ENCODE measurements at regions not wholly inside any gene's neighbourhood (a gene's known extent, or its start where the extent isn't known, plus 50 kb on each side); places are given as distances from the start of the nearest gene placed in this dataset.
A peak's percentile ranks its signal among the peaks of the same experiment; 100 is the strongest.

DNA sequence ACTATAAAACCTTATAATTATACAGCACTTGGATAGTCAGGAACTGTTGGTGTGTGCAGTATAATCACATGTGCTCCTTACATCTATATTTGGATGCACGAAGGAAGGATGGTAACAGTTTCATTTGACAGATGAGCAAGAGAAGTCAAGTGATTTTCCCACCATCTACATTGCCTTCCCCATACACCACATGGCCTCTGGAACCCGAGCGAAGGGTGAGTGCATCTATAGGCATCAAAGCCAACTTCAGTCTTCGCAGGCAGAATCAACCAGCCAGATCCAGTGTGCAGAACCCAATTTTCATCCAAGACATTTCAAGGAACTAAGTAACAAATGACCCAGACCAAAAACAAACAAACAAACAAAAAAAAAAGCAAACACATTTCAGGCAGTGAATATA is 85.1 kb upstream of the BLID start:
- peak overlapping the region; percentile 45 for H3K4me2 ChIP-seq (ENCODE audit: control insufficient read depth, extremely low read depth, insufficient read depth, low read depth, low read length)
- H3K4me1 ChIP-seq (ENCODE audit: control insufficient read depth, extremely low read depth, insufficient read depth, low read length): peaks cover 42% of the 10 kb centered on the region
- peak overlapping the region; percentile 50 for H3K27ac ChIP-seq (ENCODE audit: control insufficient read depth, insufficient read depth, low read length)
- H3K27me3 ChIP-seq (ENCODE audit: control insufficient read depth, extremely low read depth, insufficient read depth, low read length): no peaks in the 10 kb centered on the region
- no peaks in the 10 kb centered on the region for H3K9me1 ChIP-seq (ENCODE audit: control insufficient read depth, extremely low read depth, insufficient read depth, low read length)
- H3K79me2 ChIP-seq (ENCODE audit: control insufficient read depth, insufficient read depth, low read length): peaks cover 21% of the 10 kb centered on the region
- H3K9ac ChIP-seq (ENCODE audit: control insufficient read depth, extremely low read depth, insufficient read depth, low read length): no peak overlapping the region
- no peaks in the 10 kb centered on the region for H3K9me3 ChIP-seq (ENCODE audit: control insufficient read depth, low read depth, low read length)
- no peaks in the 10 kb centered on the region for H3K36me3 ChIP-seq (ENCODE audit: control insufficient read depth in 2 of 2, extremely low read depth in 1 of 2, insufficient read depth in 2 of 2, low read length in 2 of 2)
- TF ChIP-seq, protein P1, sequence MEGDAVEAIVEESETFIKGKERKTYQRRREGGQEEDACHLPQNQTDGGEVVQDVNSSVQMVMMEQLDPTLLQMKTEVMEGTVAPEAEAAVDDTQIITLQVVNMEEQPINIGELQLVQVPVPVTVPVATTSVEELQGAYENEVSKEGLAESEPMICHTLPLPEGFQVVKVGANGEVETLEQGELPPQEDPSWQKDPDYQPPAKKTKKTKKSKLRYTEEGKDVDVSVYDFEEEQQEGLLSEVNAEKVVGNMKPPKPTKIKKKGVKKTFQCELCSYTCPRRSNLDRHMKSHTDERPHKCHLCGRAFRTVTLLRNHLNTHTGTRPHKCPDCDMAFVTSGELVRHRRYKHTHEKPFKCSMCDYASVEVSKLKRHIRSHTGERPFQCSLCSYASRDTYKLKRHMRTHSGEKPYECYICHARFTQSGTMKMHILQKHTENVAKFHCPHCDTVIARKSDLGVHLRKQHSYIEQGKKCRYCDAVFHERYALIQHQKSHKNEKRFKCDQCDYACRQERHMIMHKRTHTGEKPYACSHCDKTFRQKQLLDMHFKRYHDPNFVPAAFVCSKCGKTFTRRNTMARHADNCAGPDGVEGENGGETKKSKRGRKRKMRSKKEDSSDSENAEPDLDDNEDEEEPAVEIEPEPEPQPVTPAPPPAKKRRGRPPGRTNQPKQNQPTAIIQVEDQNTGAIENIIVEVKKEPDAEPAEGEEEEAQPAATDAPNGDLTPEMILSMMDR (optimal IDR thresholded peaks at IDR 0.05 in 1 of 3, IDR thresholded peaks at IDR 0.05 in 1 of 3, conservative IDR thresholded peaks at IDR 0.05 in 1 of 3; ENCODE audit: extremely low read depth in 1 of 3, insufficient read depth in 2 of 3, low read length in 3 of 3): no peak
- no peak for TF ChIP-seq EZH2 (IDR thresholded peaks at IDR 0.05; ENCODE audit: low read length)
- peak overlapping the region in 2 of 3 experiments; percentile 1 to 65 for H3K4me3 ChIP-seq (ENCODE audit: control insufficient read depth in 2 of 3, extremely low read depth in 1 of 3, insufficient read depth in 2 of 3, low read depth in 1 of 3, low read length in 3 of 3)
- no peak for DNase-seq (ENCODE audit: low read depth, low spot score)
- FAIRE-seq: peak; percentile 75
- H2AFZ ChIP-seq (ENCODE audit: control insufficient read depth, low read length): no peak overlapping the region
- dilution Hi-C loops (cut with MboI; ENCODE audit: extremely low pct_ligation_motif_present, low sequenced_read_pairs): no loop called here
- H4K20me1 ChIP-seq (ENCODE audit: control insufficient read depth, extremely low read depth, insufficient read depth, low read length): no peaks in the 10 kb centered on the region

DNA sequence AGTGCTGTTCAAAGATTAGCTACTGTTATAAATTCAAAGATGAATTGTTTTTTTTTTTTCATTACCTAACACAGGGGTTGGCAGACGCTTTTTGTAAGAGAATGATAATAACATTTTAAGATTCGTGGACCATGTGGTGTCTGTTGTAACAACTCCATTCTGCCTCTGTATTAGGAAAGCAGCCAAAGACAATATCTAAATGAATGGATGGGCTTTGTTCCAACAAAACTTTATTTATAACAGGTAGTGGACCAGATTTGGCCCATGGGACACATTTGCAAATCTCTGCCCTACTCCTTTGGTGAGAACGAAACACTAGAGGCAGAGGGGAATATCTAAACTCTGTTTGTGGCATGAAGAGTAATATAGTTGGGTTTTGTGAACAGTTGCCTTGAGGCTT is 83.6 kb upstream of the BLID start:
- FAIRE-seq: no peak

More for the DNA sequence above, 83.6 kb upstream of the BLID start:
- Histone ChIP-seq H3K79me2 (ENCODE audit: control insufficient read depth, insufficient read depth, low read length) (peaks cover 28% of the 10 kb centered on the region), H3K27me3 (ENCODE audit: control insufficient read depth, extremely low read depth, insufficient read depth, low read length) (no peaks in the 10 kb centered on the region), H3K4me1 (ENCODE audit: control insufficient read depth, extremely low read depth, insufficient read depth, low read length) (peaks cover 48% of the 10 kb centered on the region), H4K20me1 (ENCODE audit: control insufficient read depth, extremely low read depth, insufficient read depth, low read length) (no peaks in the 10 kb centered on the region), H3K36me3 (ENCODE audit: control insufficient read depth in 2 of 2, extremely low read depth in 1 of 2, insufficient read depth in 2 of 2, low read length in 2 of 2) (no peaks in the 10 kb centered on the region), H3K9me1 (ENCODE audit: control insufficient read depth, extremely low read depth, insufficient read depth, low read length) (no peaks in the 10 kb centered on the region), H2AFZ (ENCODE audit: control insufficient read depth, low read length) (no peak overlapping the region), H3K27ac (ENCODE audit: control insufficient read depth, insufficient read depth, low read length) (no peak overlapping the region), H3K9ac (ENCODE audit: control insufficient read depth, extremely low read depth, insufficient read depth, low read length) (no peak overlapping the region), H3K9me3 (ENCODE audit: control insufficient read depth, low read depth, low read length) (no peaks in the 10 kb centered on the region), H3K4me2 (ENCODE audit: control insufficient read depth, extremely low read depth, insufficient read depth, low read depth, low read length) (no peak overlapping the region), H3K4me3 (ENCODE audit: control insufficient read depth in 2 of 3, extremely low read depth in 1 of 3, insufficient read depth in 2 of 3, low read depth in 1 of 3, low read length in 3 of 3) (no peak overlapping the region)
- DNase-seq (ENCODE audit: low read depth, low spot score): no peak
- TF ChIP-seq, protein P1 (optimal IDR thresholded peaks at IDR 0.05 in 1 of 3, IDR thresholded peaks at IDR 0.05 in 1 of 3, conservative IDR thresholded peaks at IDR 0.05 in 1 of 3; ENCODE audit: extremely low read depth in 1 of 3, insufficient read depth in 2 of 3, low read length in 3 of 3): no peak
- no peak for TF ChIP-seq EZH2 (IDR thresholded peaks at IDR 0.05; ENCODE audit: low read length)
- dilution Hi-C loops (cut with MboI; ENCODE audit: extremely low pct_ligation_motif_present, low sequenced_read_pairs): no loop called here
